ENCODE measurements at regions not wholly inside any gene's neighbourhood (a gene's known extent, or its start where the extent isn't known, plus 50 kb on each side); places are given as distances from the start of the nearest gene placed in this dataset.
"Not testable (repeated sequence)": the region's sequence is repeated elsewhere in the genome, so short reads cannot be mapped to it uniquely, and the experiment has no call there.

DNA sequence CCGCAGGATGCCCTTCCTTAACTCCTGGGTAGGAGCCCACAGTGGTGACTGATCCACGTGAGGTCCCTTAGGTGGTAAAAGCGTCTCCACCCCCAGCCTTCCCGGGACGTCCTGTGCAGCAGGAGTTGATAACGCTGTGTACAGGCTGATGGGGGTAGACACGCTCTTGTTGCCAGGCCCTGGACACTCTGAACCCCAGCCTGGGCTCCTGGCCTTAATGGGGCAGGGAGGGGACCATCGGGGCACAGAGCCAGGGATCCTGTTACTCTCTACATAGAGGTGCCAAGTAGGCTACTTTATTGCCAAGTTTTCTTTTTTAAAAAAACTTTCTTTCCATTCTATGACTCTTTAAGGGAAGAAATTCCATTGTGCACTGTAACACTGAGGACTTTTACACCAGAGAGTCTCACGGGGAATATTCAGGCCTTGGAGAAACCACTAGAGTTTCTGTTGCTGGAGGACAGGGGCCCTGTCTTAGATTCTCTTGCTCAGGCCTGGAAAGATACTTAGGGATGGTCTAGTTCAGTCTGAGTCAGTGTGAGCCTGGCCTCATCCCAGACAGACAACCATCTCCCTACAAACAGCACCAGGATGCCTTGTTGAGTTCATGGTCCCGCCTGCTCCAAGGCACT is 104.3 kb upstream of the RNU6-1 start:
- DNase-seq: peak in 6 of 51 donors; percentile 1 to 10 (median 6)

DNA sequence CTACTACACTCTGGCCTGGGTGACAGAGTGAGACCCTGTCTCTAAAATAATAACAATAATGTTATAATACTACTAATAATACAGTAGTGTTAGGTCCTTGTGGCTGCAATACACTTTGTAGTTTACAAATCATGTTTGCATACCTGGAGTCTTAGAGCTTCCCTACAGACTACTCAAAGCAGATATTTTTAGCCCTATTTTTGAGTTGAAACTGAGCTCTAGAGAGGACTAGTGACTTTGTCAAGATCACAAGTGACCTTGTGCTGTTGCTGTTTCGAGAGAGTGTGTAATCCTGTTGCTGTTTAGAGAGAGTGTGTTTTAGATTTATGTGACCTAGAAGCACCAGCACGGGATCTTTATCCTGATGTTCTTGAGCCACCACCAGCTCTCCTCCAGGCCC is 105.3 kb upstream of the RNU6-1 start:
- DNase-seq: no peak

DNA sequence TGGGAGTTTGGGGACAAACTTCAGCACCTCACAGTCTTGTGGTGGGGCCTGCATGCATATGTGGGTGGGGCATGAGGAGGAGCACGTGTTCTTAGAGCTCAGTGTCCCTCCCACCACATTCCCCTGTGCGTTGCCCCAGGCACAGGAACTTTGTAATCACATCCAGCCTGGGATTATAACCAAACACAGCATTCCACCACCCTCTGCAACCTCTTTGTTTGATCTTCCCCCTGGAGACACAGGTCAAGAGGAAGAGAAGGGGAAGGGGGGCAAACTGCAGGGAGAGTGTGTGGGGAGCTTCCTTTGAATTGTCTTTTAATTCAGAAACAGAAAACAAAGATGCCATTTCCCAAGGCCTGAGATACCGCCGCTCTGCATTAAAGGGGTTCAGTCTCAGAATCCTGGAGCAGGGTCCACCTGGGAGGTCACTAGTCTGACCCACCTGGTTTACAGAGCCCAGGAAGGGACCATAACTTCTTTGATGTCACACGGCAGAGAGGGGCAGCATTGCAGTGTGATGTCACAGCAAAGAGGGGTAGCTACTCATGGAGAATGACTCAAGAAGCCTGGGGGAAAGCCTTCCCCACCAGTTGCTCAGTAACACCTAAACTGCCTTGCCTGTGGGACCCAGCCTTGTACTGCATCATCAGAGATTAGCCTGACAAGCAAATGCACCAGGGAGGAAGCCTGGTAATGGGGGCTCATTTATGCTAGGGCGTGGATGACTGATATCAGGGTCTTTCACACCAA is 106.3 kb upstream of the RNU6-1 start:
- DNase-seq: peak in 2 of 51 donors; percentile 15 to 55

DNA sequence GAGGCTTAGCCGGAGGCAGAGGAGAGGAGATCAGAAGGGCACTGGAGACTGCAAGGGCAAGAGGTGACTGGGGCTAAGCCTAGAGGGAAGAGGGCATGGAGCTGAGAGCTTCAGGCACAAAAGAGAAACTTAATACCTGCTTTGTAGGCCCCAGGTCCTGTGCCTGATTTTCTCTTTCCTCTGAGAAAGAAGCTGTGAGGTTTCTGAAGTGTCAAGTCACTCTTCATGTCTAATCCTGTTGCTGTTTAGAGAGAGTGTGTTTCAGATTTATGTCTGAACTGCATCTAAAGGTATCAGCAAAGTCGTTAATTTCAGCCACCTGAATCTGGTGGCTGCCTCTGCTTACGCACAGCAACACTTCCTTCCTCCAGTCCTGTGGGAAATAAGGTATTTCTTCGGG is 106.9 kb upstream of the RNU6-1 start:
- DNase-seq: no peak

DNA sequence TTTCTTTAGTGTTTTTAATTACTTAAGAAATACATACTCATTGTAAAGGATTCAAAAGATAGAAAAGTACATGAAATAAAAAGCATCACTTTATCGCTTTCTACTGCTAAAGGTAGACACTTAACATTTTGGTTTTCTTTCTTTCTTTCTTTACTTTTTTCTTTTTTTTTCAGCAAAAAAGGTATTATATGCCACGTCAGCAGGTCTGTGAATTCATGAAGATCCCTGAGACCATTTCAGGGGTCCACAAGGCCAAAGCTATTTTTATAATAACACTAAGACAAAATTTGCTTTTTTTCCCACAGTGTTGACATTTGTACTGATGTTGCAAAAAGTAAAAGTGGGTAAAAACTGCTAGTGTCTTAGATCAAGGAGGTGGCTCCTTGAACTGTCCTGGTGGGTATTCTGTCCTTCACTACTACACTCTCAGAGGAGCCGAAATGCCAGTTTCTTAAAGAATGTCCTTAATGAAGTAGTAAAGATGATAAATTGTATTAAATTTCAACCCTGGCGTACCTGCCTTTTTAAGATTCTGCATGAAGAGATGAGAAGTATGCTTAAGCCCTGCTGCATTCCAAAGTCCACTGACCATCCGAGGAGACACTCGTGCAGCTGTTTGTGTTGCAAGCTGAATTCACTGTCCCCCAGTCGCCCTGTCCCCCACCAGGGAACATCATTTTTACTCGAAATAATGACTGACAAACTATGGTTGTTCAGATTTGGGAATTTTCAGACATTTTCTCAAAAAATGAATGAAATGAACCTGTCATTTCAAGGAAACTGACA is 106.7 kb upstream of the PIAS1 start:
- no peak for DNase-seq

DNA sequence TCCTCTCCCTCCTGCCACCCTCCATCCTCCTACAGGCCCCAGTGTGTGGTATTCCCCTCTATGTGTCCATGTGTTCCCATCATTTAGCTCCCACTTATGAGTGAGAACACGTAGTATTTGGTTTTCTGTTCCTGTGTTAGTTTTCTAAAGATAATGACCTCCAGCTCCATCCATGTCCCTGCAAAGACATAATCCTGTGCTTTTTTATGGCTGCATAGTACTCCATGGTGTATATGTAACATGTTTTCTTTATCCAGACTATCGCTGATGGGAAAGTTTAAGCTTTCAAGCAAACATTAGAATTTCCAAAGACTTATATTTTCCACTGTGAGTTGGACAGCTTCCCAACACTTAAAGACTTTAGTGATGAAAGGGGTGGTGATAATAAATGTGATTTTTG is 105.9 kb upstream of the PIAS1 start:
- no peak for DNase-seq

DNA sequence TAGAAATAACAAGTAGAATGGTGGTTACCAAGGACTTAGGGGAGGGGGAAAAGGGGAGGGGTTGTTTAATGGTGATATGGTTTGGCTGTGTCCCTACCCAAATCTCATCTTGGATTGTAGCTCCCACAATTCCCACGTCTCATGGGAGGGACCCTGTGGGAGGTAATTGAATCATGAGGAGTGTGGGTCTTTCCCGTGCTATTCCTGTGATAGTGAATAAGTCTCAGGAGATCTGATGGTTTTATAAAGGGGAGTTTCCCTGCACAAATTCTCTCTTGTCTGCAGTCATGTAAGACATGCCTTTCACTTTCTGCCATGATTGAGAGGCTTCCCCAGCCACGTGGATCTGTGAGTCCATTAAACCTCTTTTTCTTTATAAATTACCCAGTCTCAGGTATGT is 102.9 kb upstream of the PIAS1 start:
- not testable (repeated sequence) for DNase-seq

DNA sequence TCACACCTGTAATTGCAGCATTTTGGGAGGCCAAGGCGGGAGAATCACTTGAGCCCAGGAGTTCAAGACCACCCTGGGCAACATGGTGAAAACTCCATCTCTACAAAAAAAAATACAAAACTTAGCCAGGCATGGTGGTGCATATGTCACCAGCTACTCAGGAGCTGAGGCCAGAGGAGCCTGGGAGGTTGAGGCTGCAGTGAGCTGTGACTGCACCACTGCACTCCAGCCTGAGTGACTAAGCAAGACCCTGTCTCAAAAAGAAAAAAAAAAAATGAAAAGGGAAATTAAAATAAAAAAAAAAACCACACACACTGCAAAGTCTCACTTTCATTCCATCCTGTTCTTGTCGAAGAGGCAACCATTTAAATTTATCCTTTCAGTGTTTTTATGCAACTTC is 100.8 kb upstream of the PIAS1 start:
- no peak for DNase-seq

DNA sequence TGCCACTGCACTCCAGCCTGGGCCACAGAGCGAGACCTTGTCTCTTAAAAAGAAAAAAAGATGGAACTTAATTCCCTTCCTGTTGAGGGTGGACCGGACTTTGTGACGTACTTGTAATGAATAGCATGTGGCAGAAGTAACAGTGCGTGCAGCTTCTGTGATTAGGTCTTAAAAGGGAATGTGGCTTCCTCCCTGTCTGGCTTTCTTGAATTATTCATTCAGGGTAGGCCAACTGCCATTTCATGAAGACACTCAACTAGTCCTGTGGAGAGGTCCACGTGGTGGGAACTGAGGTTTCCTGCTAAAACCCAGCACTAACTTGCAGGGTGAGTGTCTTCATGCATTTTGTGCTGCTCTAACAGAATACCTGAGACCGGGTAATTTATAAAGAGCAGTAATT is 98.9 kb upstream of the PIAS1 start:
- DNase-seq: no peak

DNA sequence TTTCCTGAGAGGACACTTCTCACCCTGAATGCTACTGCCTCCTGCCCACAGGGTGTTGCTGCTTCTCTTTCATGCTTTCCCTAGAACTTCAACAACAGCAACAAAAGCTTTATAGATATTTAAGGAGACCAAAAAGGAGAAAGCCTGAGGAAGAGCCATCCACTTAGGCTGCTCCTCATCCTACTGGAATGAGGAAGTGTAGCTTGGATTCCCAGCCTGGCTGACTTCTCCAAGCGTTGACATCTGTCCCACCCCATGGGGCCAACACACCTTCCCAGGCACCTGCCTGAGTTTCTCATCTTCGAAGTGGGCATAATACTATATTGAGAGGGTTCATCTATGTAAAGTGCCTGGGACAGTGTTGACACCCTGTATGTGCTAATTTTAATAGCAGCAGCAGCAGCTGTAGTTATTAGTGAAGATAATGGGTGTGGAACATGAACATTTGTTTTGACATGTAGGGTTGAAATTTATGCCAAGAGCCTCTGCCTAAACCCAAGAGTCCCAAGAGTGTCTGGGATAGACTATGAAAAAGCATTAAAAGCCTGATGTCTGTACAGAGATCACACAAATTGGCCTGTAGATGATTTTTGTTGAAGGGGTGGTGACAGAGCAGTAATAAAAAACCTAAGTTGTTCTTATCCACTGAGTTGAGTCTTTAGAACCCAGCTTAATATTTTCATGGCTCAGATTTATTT is 96.5 kb upstream of the PIAS1 start:
- no peak for DNase-seq

DNA sequence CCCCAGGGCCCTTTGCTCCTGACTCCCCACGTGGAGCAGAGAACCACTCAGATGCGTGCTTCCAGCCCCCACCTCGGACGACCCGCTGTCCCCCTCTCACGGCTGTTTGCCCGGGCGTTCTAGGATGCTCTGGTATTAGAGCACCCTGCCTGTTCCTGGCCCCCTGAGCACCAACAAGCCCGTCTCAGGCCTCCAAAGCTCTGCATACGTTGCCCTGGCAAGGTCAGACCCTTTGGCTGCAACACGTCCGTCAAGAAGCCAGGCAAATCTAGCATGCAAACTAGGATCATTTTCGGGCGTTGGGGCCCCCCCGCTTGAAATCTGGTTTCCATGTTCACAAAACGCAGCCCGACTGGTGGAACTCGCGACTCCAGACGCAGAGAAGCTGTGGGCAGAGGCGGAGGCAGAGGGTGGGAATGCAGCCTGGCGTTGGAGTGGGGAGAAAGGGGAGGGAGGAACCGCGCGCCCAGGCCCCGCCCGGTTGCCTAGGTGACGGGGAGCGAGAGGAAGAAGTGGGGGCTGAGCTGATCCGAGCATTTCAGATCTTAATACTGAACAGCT is 86.2 kb upstream of the PIAS1 start:
- peak in 43 of 51 donors; percentile 6 to 88 (median 34) for DNase-seq

DNA sequence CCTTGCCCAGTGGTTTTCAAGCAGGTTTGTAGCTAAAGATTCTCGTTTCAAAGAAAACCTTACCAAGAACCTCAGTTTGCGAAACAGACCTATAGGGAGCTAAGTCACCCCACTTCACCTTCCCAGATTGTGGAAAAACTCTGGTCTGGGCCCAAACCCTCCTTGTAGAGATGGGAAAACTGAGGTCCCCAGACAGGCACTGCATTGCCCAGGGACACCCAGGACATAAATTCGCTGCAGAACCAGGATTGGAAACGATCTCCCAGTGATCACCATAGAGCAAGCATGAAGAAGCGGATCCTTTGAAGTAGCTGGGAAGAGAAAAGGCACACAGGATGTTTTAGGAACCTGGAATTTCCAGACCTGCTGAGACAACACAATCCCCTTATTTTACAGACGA is 85.6 kb upstream of the PIAS1 start:
- DNase-seq: no peak

DNA sequence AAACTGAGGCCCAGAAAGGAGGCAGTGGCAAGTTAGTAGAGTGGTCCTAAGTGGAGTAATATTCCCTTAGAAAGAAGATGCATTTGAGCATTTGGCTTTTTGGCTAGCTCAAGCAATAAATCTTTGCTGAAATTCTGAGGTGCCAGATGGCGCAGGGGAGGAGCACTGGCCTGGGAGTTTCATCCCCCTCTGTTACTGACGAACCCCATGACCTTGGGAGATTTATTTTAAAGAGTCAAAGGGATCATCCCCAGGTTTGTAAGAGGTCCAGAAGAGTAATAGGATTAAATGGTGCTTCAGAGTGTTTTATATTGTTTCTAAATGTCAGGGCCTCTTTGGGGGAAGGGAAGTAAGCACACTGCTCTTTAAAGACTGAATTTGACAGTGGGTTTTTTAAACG is 85.1 kb upstream of the PIAS1 start:
- no peak for DNase-seq

DNA sequence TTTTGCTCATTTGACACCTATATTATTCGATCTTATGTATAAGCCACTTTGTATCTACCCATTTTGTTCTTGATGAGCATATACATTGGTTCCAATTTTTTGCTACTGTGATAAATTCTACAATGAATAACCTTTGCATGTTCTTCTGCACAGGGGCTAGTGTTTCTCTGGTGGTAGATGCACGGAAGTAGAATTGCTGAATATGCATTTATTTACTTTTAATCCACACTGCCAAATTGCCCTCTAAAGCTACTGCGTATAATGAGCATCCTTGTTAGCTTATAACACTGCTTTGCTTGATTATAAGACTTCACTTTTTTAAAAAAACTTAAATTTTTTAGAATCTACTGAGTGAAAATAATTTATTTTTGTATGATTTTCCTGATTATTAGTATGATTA is 84.2 kb upstream of the PIAS1 start:
- DNase-seq: no peak

DNA sequence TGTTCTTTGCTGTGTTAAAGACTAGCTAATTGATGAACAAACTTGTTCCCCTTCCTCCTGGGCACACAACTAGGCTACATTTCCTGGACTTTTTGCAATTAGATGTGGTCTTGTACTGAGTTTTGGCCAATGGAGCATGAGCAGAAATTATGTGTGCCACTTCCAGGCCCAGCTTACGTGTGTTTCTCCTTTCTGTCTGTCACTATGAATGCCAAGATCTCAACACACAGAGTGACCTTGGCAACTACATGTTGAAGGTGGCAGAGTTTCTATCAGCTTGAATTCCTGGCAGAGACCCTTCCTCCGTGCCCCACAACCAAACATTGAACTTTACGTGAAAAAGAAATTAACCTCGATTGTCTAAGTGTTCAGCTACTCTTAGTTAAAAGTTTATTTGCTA is 81.7 kb upstream of the PIAS1 start:
- DNase-seq: no peak

DNA sequence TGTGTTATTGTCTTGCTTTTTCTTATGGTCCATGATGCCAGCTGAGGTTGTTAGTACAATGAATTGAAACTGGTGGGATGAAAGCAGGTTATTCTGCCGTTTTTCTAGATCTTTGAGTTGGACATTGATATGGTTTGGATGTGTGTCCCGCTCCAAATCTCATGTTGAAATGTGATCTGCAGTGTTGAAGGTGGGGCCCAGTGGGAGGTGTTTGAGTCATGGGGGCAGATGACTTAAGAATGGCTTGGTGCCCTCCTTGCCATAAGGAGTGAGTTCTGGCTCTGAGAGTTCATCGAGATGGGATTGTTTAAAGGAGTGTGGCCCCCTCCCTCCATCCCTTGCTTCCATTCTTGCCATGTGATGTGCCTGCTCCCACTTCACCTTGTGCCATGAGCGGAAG is 80.3 kb upstream of the PIAS1 start:
- DNase-seq: no peak

DNA sequence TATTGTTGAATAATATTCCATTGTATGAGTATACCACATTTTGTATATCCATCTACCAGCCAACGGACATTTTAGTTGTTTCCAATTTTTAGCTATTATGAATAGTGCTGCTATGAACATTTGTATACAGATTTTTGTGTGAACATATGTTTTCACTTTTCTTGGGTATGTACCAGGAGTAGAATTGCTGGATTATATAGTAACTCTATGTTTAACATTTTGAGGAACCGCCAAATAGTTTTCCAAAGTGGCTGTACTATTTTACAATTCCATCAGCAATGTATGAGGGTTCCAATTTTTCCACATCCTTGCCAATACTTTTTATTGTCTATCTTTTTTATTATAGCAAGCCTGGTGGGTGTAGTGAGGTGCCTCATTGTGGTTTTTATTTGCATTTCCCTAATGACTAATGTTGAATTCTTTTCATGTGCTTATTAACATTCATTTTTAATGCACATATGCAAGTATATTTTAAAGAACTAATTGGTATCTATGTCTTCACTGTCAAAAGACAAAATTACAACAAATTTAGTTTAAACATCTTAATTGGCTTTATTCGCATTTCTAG is 77.5 kb upstream of the PIAS1 start:
- DNase-seq: no peak

DNA sequence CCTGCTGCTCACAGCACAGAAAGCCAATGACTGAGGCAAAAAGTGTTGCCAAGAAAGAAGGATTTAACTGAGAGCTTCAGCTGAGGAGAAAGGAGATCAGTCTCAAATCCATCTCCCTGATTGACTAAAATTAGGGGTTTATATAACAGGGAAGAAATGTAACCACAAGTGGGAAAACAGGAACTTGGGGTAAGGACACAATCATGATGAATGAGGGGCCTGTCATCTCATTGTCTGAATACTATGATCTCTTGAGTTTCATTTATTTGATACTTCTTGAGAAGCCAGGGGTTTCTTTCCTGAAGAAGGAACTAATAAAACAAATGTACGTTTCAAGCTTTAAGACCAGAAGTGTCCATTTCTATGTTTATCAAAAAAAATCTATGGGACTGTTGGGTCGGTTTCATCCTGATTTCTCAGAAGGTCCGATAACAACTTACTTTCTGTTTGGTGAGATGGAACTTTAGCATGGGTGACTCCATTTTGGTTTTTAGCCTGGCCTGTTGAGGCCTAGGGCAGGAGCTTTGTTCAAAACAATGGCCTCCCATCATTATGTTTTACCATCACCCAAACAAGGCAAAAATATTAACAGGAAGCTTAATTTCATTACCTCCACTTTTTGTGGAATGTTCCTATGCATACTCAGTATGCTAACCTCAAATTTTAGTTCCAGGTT is 76.6 kb upstream of the PIAS1 start:
- no peak for DNase-seq

DNA sequence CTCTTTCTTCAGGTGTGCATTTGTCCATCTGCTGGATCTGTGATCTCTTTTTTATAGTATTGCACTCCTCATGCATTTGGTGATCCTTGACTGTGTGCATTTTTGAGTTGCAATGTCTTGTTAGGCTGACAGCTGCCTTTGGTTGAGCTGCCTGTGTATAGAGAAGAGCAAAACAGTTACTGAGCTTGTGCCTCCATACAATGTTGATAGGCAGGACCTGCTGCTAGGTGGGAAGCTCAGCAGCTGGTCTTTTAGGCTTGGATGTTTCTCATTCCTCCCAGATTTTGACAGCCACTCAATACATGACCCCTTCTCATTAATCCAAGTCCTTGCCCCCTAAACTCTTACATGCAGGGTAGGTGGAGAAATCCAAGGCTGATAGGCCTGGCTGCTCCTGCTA is 74.8 kb upstream of the PIAS1 start:
- DNase-seq: no peak

DNA sequence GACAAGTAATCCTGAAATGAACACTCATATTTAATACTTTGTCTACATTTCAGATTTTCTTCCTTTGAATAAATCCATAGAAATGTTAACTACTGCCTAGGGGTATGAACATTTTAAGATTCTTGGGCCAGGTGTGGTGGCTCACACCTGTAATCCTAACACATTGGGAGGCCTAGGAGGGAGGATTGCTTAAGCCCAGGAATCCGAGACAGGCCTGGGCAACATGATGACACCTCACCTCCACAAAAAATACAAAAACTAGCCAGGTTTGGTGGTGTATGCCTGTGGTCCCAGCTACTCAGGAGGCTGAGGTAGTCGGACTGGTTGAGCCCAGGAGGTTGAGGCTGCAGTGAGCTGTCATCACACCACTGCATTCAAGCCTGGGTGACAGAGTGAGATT is 73.9 kb upstream of the PIAS1 start:
- DNase-seq: no peak

All from hypothalamus (tissue), 51 donors.